ENCODE measurements at regions not wholly inside any gene's neighbourhood (a gene's known extent, or its start where the extent isn't known, plus 50 kb on each side); places are given as distances from the start of the nearest gene placed in this dataset.

DNA sequence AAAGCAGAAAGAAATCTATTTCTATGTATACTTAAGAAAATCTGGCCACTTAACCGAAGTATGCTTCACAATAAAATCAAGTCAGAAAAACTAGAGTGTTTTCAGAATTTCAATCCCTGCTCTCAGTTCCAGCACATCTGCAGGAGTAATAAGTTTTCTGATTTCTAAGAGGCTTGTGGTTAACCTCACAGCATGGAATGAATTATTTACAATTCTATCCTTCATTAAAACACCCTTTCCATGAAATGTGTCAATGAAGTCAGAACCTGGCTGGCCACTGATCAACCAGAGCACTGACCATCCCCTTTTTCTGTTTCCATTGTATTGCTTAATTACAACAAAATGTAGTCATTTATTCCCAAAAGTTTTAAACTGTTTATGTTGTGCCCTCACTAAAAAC lies 781.4 kb upstream of the INTU start:
- TF ChIP-seq, protein P1, sequence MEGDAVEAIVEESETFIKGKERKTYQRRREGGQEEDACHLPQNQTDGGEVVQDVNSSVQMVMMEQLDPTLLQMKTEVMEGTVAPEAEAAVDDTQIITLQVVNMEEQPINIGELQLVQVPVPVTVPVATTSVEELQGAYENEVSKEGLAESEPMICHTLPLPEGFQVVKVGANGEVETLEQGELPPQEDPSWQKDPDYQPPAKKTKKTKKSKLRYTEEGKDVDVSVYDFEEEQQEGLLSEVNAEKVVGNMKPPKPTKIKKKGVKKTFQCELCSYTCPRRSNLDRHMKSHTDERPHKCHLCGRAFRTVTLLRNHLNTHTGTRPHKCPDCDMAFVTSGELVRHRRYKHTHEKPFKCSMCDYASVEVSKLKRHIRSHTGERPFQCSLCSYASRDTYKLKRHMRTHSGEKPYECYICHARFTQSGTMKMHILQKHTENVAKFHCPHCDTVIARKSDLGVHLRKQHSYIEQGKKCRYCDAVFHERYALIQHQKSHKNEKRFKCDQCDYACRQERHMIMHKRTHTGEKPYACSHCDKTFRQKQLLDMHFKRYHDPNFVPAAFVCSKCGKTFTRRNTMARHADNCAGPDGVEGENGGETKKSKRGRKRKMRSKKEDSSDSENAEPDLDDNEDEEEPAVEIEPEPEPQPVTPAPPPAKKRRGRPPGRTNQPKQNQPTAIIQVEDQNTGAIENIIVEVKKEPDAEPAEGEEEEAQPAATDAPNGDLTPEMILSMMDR (IDR thresholded peaks at IDR 0.05), result no peak
- TF ChIP-seq ZFX (IDR thresholded peaks at IDR 0.05; ENCODE audit: borderline replicate concordance), result no peak

Measured in 22Rv1 (cell line).